ENCODE measurements at regions not wholly inside any gene's neighbourhood (a gene's known extent, or its start where the extent isn't known, plus 50 kb on each side); places are given as distances from the start of the nearest gene placed in this dataset.

DNA sequence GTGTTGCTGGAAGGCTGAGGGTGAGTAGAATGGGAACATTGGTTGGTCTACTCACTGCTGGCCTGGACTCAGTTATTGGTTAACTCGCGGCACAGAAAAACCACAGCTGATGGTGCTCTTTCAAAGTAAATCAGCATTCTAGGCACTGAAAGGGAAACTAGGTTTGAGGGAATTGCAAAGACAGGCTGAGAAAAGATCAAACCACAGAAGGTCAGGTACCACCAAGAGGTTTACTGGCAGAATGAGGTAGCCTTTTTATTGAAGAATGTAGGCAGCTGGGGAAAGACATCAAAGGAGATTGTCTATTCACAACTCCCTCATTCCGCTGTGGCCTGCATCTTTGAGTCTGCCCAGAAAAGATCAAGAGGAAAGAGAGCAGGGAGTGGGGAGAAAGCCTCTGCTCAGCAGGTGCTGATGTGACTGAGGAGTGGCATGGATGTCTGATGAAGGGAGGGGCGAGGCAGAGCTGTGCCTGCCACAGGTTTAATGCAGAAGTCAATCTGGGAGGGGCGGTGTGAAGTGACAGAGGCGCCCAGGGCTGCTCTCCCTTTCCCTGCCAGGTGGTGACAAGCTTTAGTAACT, 255.5 kb downstream of the MAN2A1 start:
- no peak for DNase-seq (ENCODE audit: low read depth in 2 of 2)

DNA sequence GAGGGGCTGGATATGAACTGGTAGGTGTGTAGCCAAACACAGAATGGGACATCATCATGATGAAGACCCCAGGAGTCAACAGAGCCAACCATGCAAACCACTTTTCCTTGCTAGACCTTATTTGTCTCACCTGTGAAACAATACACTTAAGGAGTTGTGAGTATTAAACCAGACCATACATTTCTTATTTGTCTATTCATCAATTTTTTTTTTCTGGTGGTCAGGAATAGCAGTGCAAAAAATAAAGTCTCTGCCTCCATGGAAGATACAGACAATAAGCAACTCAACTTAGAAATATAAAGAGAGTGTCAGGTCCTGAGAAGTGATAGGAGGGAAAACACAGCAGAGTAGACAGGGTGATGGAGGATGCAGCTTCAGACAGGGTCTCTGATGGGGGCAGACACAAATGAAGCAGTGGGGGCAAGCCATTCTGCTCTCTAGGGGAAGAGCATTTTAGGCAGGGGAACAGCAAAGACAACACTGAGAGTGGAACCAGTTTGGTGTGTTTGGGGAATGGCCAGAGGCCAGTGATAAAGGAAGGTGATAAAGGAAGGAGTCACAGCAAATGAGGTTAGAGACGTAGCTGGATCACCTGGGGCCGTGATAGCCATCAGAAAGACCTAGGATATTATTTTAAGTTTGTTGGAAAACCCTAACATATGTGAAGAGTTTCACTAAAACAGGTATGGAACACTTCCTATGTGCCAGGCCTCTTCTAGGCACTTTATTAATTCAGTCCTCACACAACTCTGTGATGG, 256.2 kb downstream of the MAN2A1 start:
- no peak for DNase-seq (ENCODE audit: low read depth in 2 of 2)

DNA sequence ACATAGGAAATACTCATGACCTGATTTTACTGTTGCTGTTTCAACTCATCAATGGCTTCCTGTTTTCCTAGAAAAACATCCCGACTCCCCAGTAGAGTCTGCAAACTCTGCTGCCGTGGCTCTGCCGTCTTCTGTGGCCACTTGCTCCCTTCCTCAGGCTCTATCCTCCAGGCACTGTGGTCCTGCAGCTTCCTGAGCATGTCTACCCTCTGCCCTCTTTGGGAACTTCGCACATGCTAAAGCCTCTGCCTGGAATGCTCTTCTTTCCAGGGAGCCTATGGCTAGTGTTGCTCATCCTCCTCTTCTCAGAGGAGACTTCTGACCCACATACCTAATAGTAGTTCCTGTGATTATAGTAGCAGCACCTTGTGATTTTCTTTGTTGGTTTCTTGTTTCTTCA, 256.9 kb downstream of the MAN2A1 start:
- DNase-seq (ENCODE audit: low read depth in 2 of 2) = no peak

DNA sequence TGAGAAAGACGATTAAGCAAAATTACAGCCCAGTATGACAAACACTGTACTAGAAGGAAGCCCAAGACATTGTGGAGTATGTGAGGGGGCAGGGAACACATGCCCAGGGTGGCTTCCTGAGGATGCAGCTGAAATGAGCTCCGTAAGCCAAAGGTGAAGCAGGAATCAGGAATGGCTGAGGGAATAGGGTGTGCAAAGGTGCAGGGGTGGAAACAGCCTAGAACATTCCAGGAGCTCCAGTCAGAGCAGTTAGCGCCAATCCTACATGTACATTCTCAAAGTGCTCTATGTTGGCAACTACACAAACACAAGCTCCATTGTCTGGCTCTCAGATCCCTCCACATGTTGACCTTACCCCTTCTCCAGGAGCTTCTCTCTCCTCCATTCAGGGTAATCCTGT, 257.9 kb downstream of the MAN2A1 start:
- DNase-seq (ENCODE audit: low read depth in 2 of 2) = no peak

DNA sequence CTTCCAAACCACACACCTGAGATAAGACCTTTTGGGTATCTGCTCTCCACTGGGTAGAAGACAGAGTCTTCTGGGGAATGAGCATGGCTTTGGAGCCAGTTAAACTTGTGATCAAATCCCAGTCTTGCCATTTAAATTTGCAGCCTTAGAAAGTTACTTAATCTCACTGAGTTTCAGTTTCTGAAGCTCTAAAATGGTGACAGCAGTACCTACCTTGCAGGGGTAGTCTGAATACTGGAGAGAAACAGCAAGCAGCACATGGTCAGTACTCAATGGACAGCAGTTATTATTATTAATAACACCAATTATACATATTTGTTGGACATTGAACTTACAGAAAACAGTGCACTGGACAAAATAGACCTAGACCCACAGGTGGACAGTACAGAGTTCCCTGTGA, 260.9 kb downstream of the MAN2A1 start:
- no peak for DNase-seq (ENCODE audit: low read depth in 2 of 2)

DNA sequence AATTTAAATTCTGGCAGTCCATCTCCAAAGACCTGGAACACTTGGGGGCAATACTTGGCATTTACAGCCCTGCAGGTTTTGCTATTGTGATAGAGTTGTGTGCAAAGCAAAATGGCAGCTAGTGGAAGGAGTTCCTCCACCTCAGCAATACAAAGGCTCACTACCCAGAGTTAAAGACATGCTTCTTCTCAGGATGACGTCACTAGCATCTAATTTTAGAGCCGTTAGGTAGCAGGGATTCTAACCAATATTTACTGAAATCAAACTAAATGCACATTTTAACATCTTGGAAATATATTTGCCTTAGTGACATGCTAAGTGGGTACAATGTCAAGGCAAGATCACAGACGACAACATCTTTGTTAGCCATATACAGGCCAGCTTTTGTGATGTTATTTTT, 261.6 kb downstream of the MAN2A1 start:
- DNase-seq (ENCODE audit: low read depth in 2 of 2) = no peak

DNA sequence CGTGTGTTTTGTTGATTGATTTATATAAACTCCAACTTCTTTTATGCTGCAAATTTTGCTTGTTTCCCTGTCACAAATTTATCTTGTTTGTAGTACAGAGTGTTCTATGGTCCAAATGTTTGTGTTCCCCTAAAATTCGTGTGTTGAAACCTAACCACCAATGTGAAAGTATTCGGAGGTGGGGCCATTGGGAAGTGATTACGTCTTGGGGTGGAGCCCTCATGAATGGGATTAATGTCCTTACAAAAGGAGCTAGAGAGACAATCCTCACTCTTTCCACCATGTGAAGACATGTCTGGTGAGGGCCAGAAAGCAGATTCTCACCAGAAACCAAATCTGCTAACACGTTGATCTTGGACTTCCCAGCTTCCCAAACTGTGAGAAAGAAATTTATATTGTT, 262.0 kb downstream of the MAN2A1 start:
- DNase-seq (ENCODE audit: low read depth in 2 of 2) = no peak

DNA sequence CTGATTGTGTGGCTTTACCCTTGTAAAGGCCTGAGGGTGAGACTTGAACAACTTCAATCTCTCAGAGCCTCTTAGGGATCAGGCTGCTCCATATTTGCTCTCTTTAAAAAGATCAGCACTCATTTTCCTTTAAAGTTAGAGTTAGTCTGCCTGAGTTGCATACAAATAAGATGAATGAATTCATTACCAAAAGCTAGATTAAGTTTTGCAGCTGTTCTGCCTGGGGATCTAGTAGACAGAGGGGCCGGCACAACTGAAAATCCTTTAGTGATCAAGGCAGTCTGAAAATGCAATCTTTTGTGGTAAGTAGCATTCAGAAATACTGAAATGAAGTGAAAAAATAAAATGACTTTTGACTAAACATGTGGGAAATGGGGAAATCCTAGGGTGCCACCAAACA, 264.0 kb downstream of the MAN2A1 start:
- no peak for DNase-seq (ENCODE audit: low read depth in 2 of 2)

DNA sequence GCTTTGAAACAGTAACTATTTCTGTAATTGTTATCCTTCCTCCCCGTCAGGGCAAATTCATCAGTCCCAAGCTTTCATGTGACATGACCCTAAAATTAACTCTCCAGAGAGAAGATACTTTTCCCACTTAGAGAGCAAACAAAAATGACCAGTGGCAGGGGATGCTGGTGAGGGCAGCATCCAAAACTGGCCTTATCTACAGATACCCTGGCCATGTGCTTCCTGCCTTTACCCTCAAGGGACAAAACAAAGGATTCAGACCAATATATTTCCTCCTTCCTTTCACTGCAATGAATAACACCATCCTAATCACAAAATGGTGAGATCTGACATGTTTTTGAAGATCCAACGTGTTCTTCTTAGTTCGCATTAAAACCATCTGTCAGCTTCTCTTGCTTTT, 267.2 kb downstream of the MAN2A1 start:
- DNase-seq (ENCODE audit: low read depth in 2 of 2) = no peak

DNA sequence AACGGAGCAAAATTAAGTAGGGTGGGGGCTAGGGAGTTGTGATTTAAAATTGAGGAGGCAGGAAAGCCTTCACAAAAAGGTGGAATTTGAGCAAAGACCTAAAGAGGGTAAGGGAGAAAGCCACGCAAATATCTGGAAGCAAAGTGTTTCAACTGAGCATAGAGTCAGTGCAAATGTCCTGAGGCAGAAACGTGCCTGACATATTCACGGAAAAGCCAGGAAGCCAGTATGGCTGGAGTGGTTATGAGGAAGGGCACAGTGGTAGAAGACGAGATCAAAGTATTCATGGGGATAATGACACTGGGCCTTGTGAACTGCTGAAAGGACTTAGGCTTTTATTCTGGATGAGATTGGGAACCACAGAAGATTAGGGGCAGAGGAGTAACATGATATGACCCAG, 268.4 kb downstream of the MAN2A1 start:
- DNase-seq (ENCODE audit: low read depth in 2 of 2) = no peak

DNA sequence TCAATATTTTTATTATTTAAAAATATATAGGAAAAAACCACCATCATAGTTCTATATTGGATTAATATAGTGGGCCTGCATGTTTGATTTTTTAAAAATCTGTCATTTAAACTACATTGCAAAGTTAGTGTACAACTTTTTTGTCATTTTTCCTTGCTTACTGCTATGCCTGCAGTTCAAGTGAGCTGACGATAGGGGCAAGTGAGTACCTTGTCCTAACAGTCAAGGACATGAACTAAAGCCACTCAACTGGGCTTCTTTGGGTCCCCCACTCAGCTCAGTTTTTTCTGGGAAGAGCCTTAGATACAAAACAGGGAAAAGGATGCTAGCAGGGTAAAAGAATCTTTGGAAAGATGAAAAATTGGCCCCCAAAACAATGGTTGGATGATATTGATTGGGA, 269.9 kb downstream of the MAN2A1 start:
- no peak for DNase-seq (ENCODE audit: low read depth in 2 of 2)

DNA sequence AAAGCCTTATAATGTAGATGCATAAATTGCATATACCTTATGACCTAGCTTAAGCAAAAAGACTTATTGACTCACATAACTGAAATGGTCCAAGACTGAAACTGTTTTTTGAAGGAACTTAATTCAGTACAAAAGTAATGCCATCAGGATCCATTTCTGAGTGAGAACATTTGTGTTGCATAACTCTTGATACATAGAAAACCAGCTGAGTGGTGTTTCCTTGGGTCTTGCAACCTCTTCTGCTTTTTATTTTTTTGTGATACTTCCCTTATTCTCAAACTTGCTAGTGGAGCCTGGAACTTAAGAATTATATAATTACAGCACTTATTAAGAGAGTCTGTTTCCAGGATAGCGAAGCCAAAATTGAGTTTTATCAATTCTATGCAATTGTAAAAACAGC, 272.0 kb downstream of the MAN2A1 start:
- DNase-seq (ENCODE audit: low read depth in 2 of 2) = no peak

DNA sequence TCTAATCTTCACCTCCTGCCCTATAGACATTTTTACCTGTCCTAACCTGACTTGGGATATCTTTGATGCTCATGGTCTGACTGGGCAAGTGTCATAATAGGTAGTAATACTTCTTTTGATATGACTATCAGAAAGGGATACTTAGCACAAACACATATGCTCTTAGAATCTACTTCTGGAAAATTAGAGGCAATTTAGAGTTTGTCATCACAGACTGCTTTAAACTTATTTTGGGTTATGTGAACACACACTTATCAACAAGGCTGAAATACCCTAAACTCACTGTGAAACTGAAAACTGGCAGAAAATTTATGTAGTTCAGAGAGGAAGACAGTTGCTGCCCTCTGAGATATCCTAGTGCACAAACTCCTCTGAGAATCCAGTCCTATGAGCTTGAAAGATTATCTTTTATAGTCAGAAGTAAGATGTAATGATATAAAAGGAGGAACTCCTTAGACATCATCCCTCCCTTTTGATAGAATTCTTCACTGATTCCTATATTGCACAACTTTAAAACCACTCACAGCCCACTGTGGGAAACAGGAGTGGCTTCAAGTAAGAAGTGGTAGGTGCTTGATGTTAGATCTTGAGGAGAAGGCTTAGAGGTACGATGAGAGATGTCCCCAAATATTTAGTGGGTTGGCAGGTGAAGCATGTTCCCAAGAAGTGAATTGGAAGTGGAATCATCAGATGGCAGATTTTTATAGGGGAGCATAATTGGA, 273.3 kb downstream of the MAN2A1 start:
- no peak for DNase-seq (ENCODE audit: low read depth in 2 of 2)

DNA sequence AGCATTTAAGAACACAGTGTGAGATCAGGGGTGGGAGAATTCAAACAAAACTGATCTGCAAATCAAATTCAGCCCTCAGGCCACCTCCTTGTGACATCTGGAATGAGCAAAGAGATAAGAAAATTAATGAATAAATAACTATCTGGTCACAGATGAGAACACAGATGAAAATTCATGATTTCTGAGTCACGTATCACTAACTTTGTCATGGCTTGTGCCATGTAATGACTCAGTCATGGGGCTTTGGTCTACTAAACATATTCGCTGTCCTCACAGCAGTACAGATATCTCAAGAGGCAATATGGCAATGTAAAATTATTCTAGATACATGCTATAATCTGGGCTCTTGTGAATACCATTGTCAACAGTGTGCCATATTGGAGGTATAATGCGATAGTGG, 274.4 kb downstream of the MAN2A1 start:
- no peak for DNase-seq (ENCODE audit: low read depth in 2 of 2)

DNA sequence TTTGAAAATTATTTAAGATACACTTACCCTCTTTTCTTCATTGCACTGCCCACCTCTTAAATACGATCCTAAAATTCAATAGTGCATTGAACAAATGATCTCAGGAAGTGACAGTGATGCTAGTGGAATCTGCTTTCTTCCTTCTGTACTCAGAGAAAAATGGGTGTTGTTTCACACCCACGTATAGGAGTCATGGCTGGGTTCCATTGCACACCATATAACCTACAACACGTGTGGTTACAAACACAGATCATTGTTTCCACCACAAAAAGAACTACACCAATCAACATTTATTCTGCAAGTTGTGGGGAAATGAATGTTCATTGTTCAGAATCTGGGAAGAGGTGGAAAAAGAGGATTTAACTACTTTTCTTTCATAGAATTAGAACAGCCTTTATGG, 275.9 kb downstream of the MAN2A1 start:
- DNase-seq (ENCODE audit: low read depth in 2 of 2) = no peak

DNA sequence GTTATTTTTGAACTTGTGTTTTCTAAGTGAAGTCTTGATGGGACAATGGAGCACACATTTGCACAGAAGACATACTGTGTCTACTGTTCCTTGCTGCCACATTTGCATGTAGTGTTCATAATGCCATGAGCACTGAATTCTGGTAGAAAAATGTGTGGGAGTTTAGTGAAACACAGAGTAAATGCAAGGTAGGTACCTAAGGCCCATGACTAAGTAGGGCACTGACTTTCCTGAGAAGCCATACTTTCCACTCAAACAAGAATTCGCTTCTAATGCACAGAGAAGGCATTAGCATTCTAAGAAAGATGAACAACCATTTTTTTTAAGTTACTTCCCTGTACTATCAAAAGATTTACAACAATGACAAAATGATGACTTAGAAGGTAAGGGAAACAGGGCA, 282.2 kb downstream of the MAN2A1 start:
- DNase-seq (ENCODE audit: low read depth in 2 of 2) = no peak

DNA sequence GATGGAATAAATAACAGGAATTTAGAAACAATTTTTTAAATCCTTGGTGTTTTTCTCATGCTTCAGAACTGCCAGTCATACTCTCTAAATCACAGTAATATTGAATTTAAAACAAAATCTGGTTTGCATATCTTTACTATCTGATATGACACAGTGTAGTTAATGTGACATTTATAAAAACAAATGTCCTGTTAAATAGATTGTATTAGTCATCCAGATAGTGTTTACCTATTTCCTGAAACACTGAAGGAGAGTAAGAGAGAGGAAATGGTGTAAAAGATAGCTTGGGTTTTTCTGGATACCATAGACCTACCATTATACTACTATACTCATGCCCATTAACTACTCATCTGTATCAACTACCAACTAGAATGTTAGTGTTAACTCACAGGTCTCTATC, 292.3 kb downstream of the MAN2A1 start:
- no peak for DNase-seq (ENCODE audit: low read depth in 2 of 2)

DNA sequence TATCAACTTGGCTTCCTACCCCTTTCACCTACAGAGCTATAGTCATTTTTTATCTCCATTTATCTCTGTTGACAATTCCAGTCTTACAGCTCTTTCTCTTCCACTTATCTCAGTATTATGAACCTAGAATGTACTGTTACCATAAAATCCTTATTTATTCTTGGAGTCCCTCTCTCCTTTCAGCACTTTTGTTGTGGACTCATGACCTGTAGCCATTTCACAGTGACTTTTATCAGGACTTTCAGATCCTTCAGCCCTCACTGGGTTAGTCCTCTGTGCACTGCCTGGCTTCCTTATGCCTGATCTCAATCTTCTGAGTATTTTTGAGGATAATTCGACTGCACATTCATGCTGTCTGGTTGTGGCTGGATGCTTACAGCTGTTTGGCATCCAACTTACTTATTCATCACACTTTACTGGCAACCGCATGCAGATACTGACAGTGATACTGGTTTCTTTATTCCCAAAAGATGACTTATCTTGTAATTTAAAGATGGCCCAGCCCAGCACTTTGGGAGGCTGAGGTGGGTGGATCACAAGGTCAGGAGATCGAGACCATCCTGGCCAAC, 293.3 kb downstream of the MAN2A1 start:
- no peak for DNase-seq (ENCODE audit: low read depth in 2 of 2)

DNA sequence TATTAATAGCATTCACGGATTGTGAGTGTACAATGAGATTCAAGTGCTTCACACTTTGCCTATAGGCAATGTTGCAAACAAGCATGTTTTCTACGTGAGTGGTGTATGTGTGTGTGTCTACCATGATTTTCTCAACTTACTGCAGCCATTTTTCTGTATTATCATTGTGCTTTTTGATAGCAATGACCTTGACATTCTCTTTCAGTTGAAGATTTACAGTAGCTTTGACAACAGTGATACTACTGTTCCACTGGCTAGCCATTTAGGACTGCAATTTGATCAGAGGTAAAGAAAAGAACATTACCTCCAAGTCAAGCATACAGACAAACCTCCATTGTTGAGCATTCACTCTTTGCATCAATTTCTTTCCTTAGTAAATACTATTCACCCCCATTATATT, 297.0 kb downstream of the MAN2A1 start:
- no peak for DNase-seq (ENCODE audit: low read depth in 2 of 2)

DNA sequence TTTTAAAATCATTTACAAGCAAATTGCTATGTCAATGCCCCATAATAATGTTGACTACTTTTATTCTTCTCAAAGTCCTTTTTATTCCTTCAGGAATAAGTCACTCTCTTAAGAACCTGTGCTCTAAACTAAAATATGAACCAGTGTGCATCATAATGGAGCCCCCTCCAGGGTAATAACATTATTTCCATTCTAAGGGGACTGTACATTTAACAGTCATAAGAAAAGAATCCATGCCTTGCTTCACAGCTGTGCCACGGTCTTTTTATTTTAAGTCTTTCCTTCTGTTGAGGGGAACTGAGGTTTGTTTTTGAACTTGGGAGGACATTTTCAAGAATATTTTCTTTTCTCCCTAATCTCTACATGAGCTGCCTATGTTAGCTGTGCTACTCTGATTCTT, 297.6 kb downstream of the MAN2A1 start:
- DNase-seq (ENCODE audit: low read depth in 2 of 2) = no peak

DNA sequence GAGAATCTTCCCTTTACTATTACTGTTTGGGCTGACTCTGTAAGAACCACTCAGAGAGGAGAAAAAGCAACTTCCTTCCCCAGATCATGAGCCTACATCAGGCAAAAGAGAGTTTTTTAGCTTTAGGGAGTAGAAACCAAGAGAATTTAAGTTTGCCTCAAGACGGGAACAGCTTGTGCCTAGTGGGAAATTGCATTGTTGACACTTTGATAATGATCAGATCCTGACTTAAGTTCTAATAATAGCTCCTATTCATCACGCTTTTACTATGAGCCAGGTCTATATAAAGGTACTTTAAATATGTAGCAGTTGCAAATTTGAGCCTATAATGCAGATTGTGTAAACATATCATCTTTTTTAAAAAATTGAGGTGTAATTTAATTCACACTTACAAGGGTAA, 298.2 kb downstream of the MAN2A1 start:
- no peak for DNase-seq (ENCODE audit: low read depth in 2 of 2)

DNA sequence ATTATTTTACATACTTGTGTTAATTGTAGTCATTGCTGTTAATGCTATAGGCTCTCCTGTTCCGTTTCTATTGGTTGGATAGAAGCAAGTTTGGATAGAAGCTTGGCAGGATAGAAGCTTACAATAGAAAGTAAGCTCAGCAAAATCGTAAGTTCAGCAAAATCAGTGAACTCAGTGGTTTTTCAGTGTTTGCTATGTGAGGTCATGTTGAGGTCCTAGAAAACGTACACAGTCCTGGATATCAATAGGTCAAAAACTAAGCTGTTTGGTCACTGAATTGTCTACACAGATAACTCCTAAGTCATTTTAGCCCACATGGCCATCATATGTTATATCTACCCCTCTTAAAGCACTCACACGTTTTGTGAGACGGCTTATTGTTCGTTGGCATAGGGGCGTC, 299.4 kb downstream of the MAN2A1 start:
- DNase-seq (ENCODE audit: low read depth in 2 of 2) = no peak

All from stimulated activated CD4-positive, alpha-beta T cell treated with anti-CD3 and anti-CD28 coated beads, Interleukin-1b, Interleukin-23, amount 100 ng/mL, for 4 hours (primary cell).